Keratinocyte (primary cell): ENCODE measurements at regions not wholly inside any gene's neighbourhood (a gene's known extent, or its start where the extent isn't known, plus 50 kb on each side); places are given as distances from the start of the nearest gene placed in this dataset.
A peak's percentile ranks its signal among the peaks of the same experiment; 100 is the strongest.

ENCODE experiments used
- DNase-seq: peaks from one replicate; pipeline ENCODE4 v3.0.0-alpha.2; 2011; ENCODE audit warnings: low read depth, missing footprints, low spot score
- FAIRE-seq: peaks from 2 replicates; lab custom pipeline; 2011; peaks lifted over from hg19 to GRCh38; lab: Jason Lieb, UNC
- H2AFZ ChIP-seq: 2 replicates; pipeline ENCODE4 v1.6.0; 2012; ENCODE audit warnings: low read length, control low read depth, inconsistent platforms; ENCODE audit not compliant: control insufficient read depth
- H3K27ac ChIP-seq: 2 replicates; pipeline ENCODE4 v1.5.1; 2011; ENCODE audit warnings: low read length; ENCODE audit not compliant: control insufficient read depth, insufficient read depth
- H3K27me3 ChIP-seq: 3 replicates; pipeline ENCODE4 v1.6.0; 2011; ENCODE audit warnings: low read length; ENCODE audit not compliant: control insufficient read depth, insufficient read depth; ENCODE audit errors: extremely low read depth
- H3K36me3 ChIP-seq, 2 experiments: 2 replicates in 1 of 2; 3 replicates in 1 of 2; pipeline ENCODE4 v1.5.1; 2011; ENCODE audit warnings: low read length in 2 of 2, mild to moderate bottlenecking in 1 of 2; ENCODE audit not compliant: control insufficient read depth in 2 of 2, insufficient read depth in 2 of 2; ENCODE audit errors: extremely low read depth in 1 of 2
- H3K4me1 ChIP-seq: 3 replicates; pipeline ENCODE4 v1.5.1; 2011; ENCODE audit warnings: low read length; ENCODE audit not compliant: control insufficient read depth, insufficient read depth; ENCODE audit errors: extremely low read depth
- H3K4me2 ChIP-seq: 3 replicates; pipeline ENCODE4 v1.6.0; 2011; ENCODE audit warnings: low read depth, low read length; ENCODE audit not compliant: control insufficient read depth, insufficient read depth; ENCODE audit errors: extremely low read depth
- H3K4me3 ChIP-seq, 3 experiments: fragments of 200-600 bp in 1 of 3; sonication (generic) in 1 of 3; 2 replicates in 2 of 3; 3 replicates in 1 of 3; pipeline ENCODE4 v1.5.1; 2011 to 2016; ENCODE audit warnings: low read length in 3 of 3, mild to moderate bottlenecking in 3 of 3, control low read depth in 2 of 3, inconsistent platforms in 1 of 3, low read depth in 1 of 3, mixed read lengths in 1 of 3, mixed run types in 1 of 3, moderate library complexity in 1 of 3; ENCODE audit not compliant: control insufficient read depth in 2 of 3, insufficient read depth in 2 of 3; ENCODE audit errors: extremely low read depth in 1 of 3
- H3K79me2 ChIP-seq: 2 replicates; pipeline ENCODE4 v1.6.0; 2012; ENCODE audit warnings: low read length; ENCODE audit not compliant: control insufficient read depth, insufficient read depth
- H3K9ac ChIP-seq: 3 replicates; pipeline ENCODE4 v1.6.0; 2011; ENCODE audit warnings: low read length; ENCODE audit not compliant: control insufficient read depth, insufficient read depth; ENCODE audit errors: extremely low read depth
- H3K9me1 ChIP-seq: 3 replicates; pipeline ENCODE4 v1.6.0; 2011; ENCODE audit warnings: low read length; ENCODE audit not compliant: control insufficient read depth, insufficient read depth; ENCODE audit errors: extremely low read depth
- H3K9me3 ChIP-seq: 2 replicates; pipeline ENCODE4 v1.5.1; 2012; ENCODE audit warnings: low read depth, low read length; ENCODE audit not compliant: control insufficient read depth
- H4K20me1 ChIP-seq: 3 replicates; pipeline ENCODE4 v1.6.0; 2011; ENCODE audit warnings: low read length; ENCODE audit not compliant: control insufficient read depth, insufficient read depth; ENCODE audit errors: extremely low read depth
- EZH2 ChIP-seq: IDR thresholded peaks from one replicate; pipeline ENCODE4 v1.6.1; 2012; ENCODE audit warnings: inconsistent platforms, mild to moderate bottlenecking, low read length, moderate library complexity
- dilution Hi-C: fragments of 300-500 bp; cut with MboI; formaldehyde crosslinking; loops from one replicate; pipeline ENCODE4 v1.7.0; 2020; ENCODE audit warnings: low sequenced_read_pairs; ENCODE audit not compliant: extremely low pct_ligation_motif_present
- TF ChIP-seq, protein P1 (sequence below), 3 experiments: IDR thresholded peaks in 1 of 3; conservative IDR thresholded peaks in 1 of 3; optimal IDR thresholded peaks in 1 of 3; 2 replicates in 2 of 3; 3 replicates in 1 of 3; pipeline versions ENCODE3 to v1.5.1; 2011; ENCODE audit warnings: low read length in 3 of 3, mild to moderate bottlenecking in 3 of 3, moderate library complexity in 2 of 3, control low read depth in 1 of 3, inconsistent platforms in 1 of 3; ENCODE audit not compliant: insufficient read depth in 2 of 3; ENCODE audit errors: extremely low read depth in 1 of 3

DNA sequence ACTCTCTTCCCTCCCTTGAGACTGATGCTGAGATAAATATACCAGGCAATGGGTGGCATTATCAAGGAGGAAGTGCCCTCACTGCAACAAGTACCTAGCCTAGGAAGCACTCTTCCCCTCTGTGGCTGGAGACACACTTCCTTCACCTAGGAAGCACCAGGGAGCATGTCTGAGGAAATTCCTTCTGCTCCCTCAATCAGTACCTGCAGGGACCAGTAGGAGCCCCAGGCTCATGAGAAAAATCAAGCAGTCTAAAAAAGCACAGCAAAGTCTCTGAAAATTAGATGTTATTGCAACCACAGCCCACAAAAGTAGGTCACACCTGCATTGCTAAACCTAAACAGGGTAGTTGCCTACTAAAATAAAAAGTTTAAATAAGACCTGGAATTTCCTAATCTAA, 78.2 kb upstream of the TRPM1 start:
- H3K27me3 ChIP-seq: no peaks in the 10 kb centered on the region
- H3K4me1 ChIP-seq: no peaks in the 10 kb centered on the region
- no peaks in the 10 kb centered on the region for H3K36me3 ChIP-seq
- no peaks in the 10 kb centered on the region for H3K79me2 ChIP-seq
- no peaks in the 10 kb centered on the region for H4K20me1 ChIP-seq
- no peak overlapping the region for H2AFZ ChIP-seq
- H3K9ac ChIP-seq: no peak overlapping the region
- no peak for DNase-seq
- no peak overlapping the region for H3K4me2 ChIP-seq
- H3K4me3 ChIP-seq: no peak overlapping the region
- no peak for FAIRE-seq
- TF ChIP-seq, protein P1, sequence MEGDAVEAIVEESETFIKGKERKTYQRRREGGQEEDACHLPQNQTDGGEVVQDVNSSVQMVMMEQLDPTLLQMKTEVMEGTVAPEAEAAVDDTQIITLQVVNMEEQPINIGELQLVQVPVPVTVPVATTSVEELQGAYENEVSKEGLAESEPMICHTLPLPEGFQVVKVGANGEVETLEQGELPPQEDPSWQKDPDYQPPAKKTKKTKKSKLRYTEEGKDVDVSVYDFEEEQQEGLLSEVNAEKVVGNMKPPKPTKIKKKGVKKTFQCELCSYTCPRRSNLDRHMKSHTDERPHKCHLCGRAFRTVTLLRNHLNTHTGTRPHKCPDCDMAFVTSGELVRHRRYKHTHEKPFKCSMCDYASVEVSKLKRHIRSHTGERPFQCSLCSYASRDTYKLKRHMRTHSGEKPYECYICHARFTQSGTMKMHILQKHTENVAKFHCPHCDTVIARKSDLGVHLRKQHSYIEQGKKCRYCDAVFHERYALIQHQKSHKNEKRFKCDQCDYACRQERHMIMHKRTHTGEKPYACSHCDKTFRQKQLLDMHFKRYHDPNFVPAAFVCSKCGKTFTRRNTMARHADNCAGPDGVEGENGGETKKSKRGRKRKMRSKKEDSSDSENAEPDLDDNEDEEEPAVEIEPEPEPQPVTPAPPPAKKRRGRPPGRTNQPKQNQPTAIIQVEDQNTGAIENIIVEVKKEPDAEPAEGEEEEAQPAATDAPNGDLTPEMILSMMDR (optimal IDR thresholded peaks at IDR 0.05 in 1 of 3, IDR thresholded peaks at IDR 0.05 in 1 of 3, conservative IDR thresholded peaks at IDR 0.05 in 1 of 3; ENCODE audit: extremely low read depth in 1 of 3, insufficient read depth in 2 of 3, low read length in 3 of 3): peak in 1 of 3 experiments; percentile 3
- TF ChIP-seq EZH2: no peak
- no peak overlapping the region for H3K27ac ChIP-seq
- H3K9me3 ChIP-seq: no peaks in the 10 kb centered on the region
- dilution Hi-C loops: no loop called here
- H3K9me1 ChIP-seq: no peaks in the 10 kb centered on the region

DNA sequence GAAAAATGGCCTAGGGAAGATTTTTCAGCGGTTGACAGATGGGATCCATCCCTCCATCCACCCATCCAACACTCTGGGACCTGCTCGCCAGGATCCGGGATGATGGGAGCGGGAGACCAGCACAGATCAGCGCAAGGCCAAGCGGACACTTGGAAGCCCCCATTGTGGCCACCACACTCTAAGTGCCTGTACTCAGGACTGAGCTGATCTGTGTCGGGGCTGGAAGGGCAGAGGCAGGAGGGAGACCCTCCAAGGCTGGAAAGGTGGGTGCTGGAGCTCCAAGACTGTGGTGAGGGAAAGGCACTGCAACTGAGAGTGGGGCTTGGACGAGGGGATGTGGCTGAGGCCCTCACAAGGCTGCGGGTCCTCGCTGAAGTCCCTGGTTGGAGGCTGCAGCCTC, 91.8 kb upstream of the TRPM1 start:
- Histone ChIP-seq H3K4me1 (no peaks in the 10 kb centered on the region), H2AFZ (no peak overlapping the region), H3K9me1 (no peaks in the 10 kb centered on the region), H3K36me3 (no peaks in the 10 kb centered on the region), H3K27me3 (no peaks in the 10 kb centered on the region), H4K20me1 (no peaks in the 10 kb centered on the region), H3K27ac (no peak overlapping the region), H3K9ac (no peak overlapping the region), H3K4me2 (no peak overlapping the region), H3K79me2 (no peaks in the 10 kb centered on the region), H3K9me3 (no peaks in the 10 kb centered on the region), H3K4me3 (no peak overlapping the region)
- TF ChIP-seq, protein P1 (optimal IDR thresholded peaks at IDR 0.05 in 1 of 3, IDR thresholded peaks at IDR 0.05 in 1 of 3, conservative IDR thresholded peaks at IDR 0.05 in 1 of 3; ENCODE audit: extremely low read depth in 1 of 3, insufficient read depth in 2 of 3, low read length in 3 of 3): no peak
- no peak for TF ChIP-seq EZH2
- no peak for DNase-seq
- dilution Hi-C loops: no loop called here
- no peak for FAIRE-seq
